ENCODE measurements at regions not wholly inside any gene's neighbourhood (a gene's known extent, or its start where the extent isn't known, plus 50 kb on each side); places are given as distances from the start of the nearest gene placed in this dataset.

- in situ Hi-C loops (cut with MboI; ENCODE audit: low pct_unique_long_range_greater_than_20kb, low sequenced_read_pairs, unreplicated experiment), result no loop called here
- no peak for TF ChIP-seq CTCF (IDR thresholded peaks at IDR 0.05; ENCODE audit: extremely low read depth, insufficient read depth, missing control alignments)
- no peak for DNase-seq (ENCODE audit: low spot score)
Observed at GRCh38 chr11:37811349-37811748, 1213.3 kb upstream of the RAG2 start.

- TF ChIP-seq CTCF (IDR thresholded peaks at IDR 0.05; ENCODE audit: extremely low read depth, insufficient read depth, missing control alignments), result no peak
- no peak for DNase-seq (ENCODE audit: low spot score)
- in situ Hi-C loops (cut with MboI; ENCODE audit: low pct_unique_long_range_greater_than_20kb, low sequenced_read_pairs, unreplicated experiment), result no loop called here
Observed at GRCh38 chr11:37804666-37805065, 1206.6 kb upstream of the RAG2 start.

DNA sequence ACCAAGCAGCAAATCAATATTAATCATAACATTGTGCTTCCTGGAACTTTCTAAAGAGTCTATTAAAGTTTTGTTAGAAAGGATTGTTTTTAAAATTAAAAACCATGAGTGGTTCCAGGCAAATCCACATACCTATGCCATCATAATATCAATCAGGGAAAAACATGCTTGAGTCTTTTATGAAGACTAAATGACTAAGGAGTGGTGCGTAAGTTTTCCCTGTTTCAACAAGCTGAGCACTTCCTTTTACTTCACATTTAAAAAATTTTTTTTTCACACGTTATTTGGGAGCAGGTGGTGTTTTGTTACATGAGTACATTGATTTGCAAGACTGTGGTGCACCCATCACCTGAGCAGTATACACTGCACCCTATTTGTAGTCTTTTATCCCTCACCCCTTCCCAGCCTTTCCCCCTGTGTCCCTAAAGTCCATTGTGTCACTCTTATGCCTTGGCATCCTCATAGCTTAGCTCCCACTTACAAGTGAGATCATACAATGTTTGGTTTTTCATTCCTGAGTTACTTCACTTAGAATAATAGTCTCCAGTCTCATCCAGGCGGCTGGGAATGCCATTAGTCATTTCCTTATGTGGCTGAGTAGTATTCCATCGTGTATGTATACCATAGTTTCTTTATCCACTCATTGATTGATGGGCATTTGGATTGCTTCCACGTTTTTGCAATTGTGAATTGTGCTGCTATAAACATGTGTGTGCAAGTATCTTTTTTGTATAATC, 1190.3 kb upstream of the RAG2 start:
- in situ Hi-C loops (cut with MboI; ENCODE audit: low pct_unique_long_range_greater_than_20kb, low sequenced_read_pairs, unreplicated experiment), result no loop called here
- TF ChIP-seq CTCF (IDR thresholded peaks at IDR 0.05; ENCODE audit: extremely low read depth, insufficient read depth, missing control alignments), result no peak
- no peak for DNase-seq (ENCODE audit: low spot score)

- TF ChIP-seq CTCF (IDR thresholded peaks at IDR 0.05; ENCODE audit: extremely low read depth, insufficient read depth, missing control alignments), result no peak
- no peak for DNase-seq (ENCODE audit: low spot score)
- in situ Hi-C loops (cut with MboI; ENCODE audit: low pct_unique_long_range_greater_than_20kb, low sequenced_read_pairs, unreplicated experiment), result no loop called here
Observed at GRCh38 chr11:37786214-37786755, 1188.2 kb upstream of the RAG2 start.

- TF ChIP-seq CTCF (IDR thresholded peaks at IDR 0.05; ENCODE audit: extremely low read depth, insufficient read depth, missing control alignments), result no peak
- no peak for DNase-seq (ENCODE audit: low spot score)
- in situ Hi-C loops (cut with MboI; ENCODE audit: low pct_unique_long_range_greater_than_20kb, low sequenced_read_pairs, unreplicated experiment), result no loop called here
Observed at GRCh38 chr11:37774441-37774840, 1176.4 kb upstream of the RAG2 start.

DNA sequence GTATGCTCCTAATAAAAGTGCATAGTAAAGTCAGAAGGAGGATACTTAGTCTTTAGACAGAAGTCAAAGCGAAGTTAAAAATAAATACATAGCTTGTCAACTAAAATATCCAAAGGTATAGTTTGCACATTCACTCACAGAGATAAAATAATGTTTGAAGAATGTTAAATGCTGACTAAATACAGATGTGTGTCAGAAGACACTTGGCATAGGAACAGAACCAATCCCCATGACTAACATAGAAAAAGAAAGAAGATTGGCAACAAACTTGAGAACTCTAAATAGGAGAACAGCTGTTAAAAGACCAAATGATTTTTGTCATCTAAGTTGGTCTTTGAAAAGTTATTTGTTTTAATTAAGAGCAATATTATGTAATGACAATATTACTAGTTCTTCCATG, 1172.1 kb upstream of the RAG2 start:
- DNase-seq (ENCODE audit: low spot score), result no peak
- in situ Hi-C loops (cut with MboI; ENCODE audit: low pct_unique_long_range_greater_than_20kb, low sequenced_read_pairs, unreplicated experiment), result no loop called here
- TF ChIP-seq CTCF (IDR thresholded peaks at IDR 0.05; ENCODE audit: extremely low read depth, insufficient read depth, missing control alignments), result no peak
